Heart right ventricle (tissue), 16 donors: ENCODE measurements at regions not wholly inside any gene's neighbourhood (a gene's known extent, or its start where the extent isn't known, plus 50 kb on each side); places are given as distances from the start of the nearest gene placed in this dataset.

Experiments used
- ATAC-seq, 8 donors: fragments of 200-7000 bp; cut with Tn5 transposase; one replicate each; pipeline ENCODE4 v1.9.1; 2020; ENCODE audit warnings: mild to moderate bottlenecking in 8 of 8, moderate library complexity in 8 of 8, moderate number of reproducible peaks in 1 of 8
- DNase-seq, 2 donors: peaks; one replicate each; pipeline ENCODE4 v3.0.0-alpha.2; 2020
- H3K27ac ChIP-seq, 10 donors: fragments of 200-600 bp; sonication (generic) in 2 of 10; one replicate each; pipeline versions ENCODE4 v1.5.0 to v1.8.0; 2020 to 2022; ENCODE audit warnings: mild to moderate bottlenecking in 3 of 10
- H3K27me3 ChIP-seq, 7 donors: fragments of 200-600 bp; one replicate each; pipeline ENCODE4 v1.8.0; 2021 to 2022; ENCODE audit warnings: mild to moderate bottlenecking in 2 of 7
- H3K36me3 ChIP-seq, 9 donors: fragments of 200-600 bp; sonication (generic) in 1 of 9; one replicate each; pipeline versions ENCODE4 v1.5.0 to v1.8.0; 2020 to 2022; ENCODE audit warnings: mild to moderate bottlenecking in 2 of 9
- H3K4me1 ChIP-seq, 9 donors: fragments of 200-600 bp; sonication (generic) in 1 of 9; one replicate each; pipeline versions ENCODE4 v1.5.0 to v1.8.0; 2020 to 2022; ENCODE audit warnings: mild to moderate bottlenecking in 4 of 9
- H3K4me3 ChIP-seq, 10 donors: fragments of 200-600 bp; sonication (generic) in 2 of 10; one replicate each; pipeline versions ENCODE4 v1.5.0 to v1.8.0; 2020 to 2022; ENCODE audit warnings: mild to moderate bottlenecking in 7 of 10, moderate library complexity in 2 of 10
- H3K9me3 ChIP-seq, 11 donors: fragments of 200-600 bp in 10 of 11; sonication (generic) in 2 of 11; one replicate each; pipeline versions ENCODE4 v1.5.0 to v1.8.0; 2013 to 2022; ENCODE audit warnings: mild to moderate bottlenecking in 2 of 11, control low read depth in 1 of 11, moderate library complexity in 1 of 11
- WGBS, 2 donors: extraction: QIAGEN DNeasy Blood & Tissue Kit; methylation state at CpG; one replicate each; pipeline ENCODE4 v1.1.7; 2013; ENCODE audit warnings: inconsistent platforms in 1 of 2; 5-methylcytosine and 5-hydroxymethylcytosine counted together
- intact Hi-C, 10 donors: fragments of 100-400 bp; cut with DNase I; formaldehyde crosslinking; loops; one replicate each; pipeline versions ENCODE4 v1.11.1 to v1.14.2; 2022
- TF ChIP-seq, protein P1 (sequence below), 9 donors: fragments of 200-600 bp; sonication (generic) in 2 of 9; IDR thresholded peaks; one replicate each; pipeline versions ENCODE4 v1.5.0 to v1.8.0; 2021 to 2022; ENCODE audit warnings: antibody characterized with exemption in 9 of 9, mild to moderate bottlenecking in 5 of 9, moderate library complexity in 1 of 9
- donor health status: Arrhythmogenic right ventricular cardiomyopathy.
- donor health status: ischemic (EF 13 %, LVEDD 7.1; RV severe dilation, severe dysfunction).
- donor health status: healthy with polysubstance abuse.
- donor health status: DM: no; HTN: yes; CAD: no.
- donor health status: DM: no; HTN: no; CAD: no.
- donor health status: ischemic (EF 25% LVEDD 6.9; RV normal size, moderate dysfunction).
- donor health status: ischemic (EF 25% LVEDD 5.7; RV mildly dilated, moderate dysfunction).
- donor health status: healthy.
- donor health status: DM: yes; HTN: yes; CAD: no.
- donor health status: Ischemic cardiomyopathy.
- donor health status: ischemic (EF 35%, LVEDD 5.7; RV mildly dilated, moderate dysfunction).
- donor health status: nonischemic (EF 11% LVEDD 7.7; RV severe dilation, severe dysfunction).
- donor health status: DM: yes; HTN: yes; CAD: no.
- donor health status: PGD.
- donor health status: ischemic (EF 29% LVEDD 5.4; RV normal size, mild dysfunction).
- donor health status: nonischemic (EF 23%, LVEDD 6.1; RV moderate dilation, normal function).

DNA sequence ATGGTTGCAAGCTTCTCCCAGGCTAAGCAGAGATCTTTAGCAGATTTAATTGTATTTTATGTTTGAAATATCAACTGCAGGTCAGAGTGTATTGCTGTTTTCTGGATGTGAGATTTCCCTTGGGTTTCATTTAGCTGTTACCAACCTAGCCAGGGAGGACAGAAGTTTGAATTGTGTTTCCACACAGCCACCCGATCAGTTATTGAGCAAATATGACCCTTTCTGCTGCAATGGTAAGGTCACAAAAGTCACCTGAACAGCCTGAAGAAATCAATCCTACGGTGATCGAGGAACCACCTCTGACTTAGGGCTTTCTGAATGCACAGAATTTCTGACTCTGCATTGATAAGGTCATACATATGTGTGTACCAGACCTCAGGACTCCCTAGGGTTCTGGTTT is 419.9 kb downstream of the MAN2A1 start:
- H3K4me1 ChIP-seq = peaks cover 0 to 5% (median 0%) of the 10 kb centered on the region in 9 donors
- H3K27me3 ChIP-seq = peaks cover 0 to 9% (median 0%) of the 10 kb centered on the region in 7 donors
- WGBS, 2 donors = 63 to 76% methylated on average over 3 of the region's 3 CpGs
- TF ChIP-seq, protein P1, sequence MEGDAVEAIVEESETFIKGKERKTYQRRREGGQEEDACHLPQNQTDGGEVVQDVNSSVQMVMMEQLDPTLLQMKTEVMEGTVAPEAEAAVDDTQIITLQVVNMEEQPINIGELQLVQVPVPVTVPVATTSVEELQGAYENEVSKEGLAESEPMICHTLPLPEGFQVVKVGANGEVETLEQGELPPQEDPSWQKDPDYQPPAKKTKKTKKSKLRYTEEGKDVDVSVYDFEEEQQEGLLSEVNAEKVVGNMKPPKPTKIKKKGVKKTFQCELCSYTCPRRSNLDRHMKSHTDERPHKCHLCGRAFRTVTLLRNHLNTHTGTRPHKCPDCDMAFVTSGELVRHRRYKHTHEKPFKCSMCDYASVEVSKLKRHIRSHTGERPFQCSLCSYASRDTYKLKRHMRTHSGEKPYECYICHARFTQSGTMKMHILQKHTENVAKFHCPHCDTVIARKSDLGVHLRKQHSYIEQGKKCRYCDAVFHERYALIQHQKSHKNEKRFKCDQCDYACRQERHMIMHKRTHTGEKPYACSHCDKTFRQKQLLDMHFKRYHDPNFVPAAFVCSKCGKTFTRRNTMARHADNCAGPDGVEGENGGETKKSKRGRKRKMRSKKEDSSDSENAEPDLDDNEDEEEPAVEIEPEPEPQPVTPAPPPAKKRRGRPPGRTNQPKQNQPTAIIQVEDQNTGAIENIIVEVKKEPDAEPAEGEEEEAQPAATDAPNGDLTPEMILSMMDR (IDR thresholded peaks at IDR 0.05) = no peak
- H3K4me3 ChIP-seq = no peak overlapping the region
- DNase-seq (no peak), ATAC-seq (no peak)
- intact Hi-C loops = no loop called here
- H3K27ac ChIP-seq = no peak overlapping the region
- H3K9me3 ChIP-seq = no peaks in the 10 kb centered on the region
- H3K36me3 ChIP-seq = no peaks in the 10 kb centered on the region

DNA sequence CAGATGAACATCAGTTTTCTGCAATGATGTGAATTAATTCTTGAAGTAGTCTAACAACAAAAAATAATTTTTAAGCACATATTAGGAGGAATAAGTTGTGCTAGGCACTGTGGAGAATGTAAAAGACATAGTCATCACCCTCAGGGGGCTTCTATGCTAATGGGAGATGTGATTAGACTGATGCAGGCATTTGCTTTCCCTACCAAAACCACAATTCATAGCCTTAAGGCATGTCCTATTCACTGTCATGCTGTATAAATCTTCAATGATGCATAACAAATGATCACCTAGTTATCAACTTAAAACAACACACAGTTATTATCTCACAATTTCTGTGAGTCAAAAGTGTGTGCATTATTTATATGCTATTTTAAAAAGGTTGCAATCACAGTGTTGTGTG is 422.6 kb downstream of the MAN2A1 start:
- no peak overlapping the region for H3K4me3 ChIP-seq
- no peak overlapping the region for H3K27ac ChIP-seq
- H3K27me3 ChIP-seq = peaks cover 0 to 7% (median 0%) of the 10 kb centered on the region in 7 donors
- ATAC-seq (no peak), DNase-seq (no peak)
- TF ChIP-seq, protein P1 (IDR thresholded peaks at IDR 0.05) = no peak
- H3K9me3 ChIP-seq = peaks cover 0 to 17% (median 7%) of the 10 kb centered on the region in 11 donors
- intact Hi-C loops = no loop called here
- no peaks in the 10 kb centered on the region for H3K36me3 ChIP-seq
- no peaks in the 10 kb centered on the region for H3K4me1 ChIP-seq

GRCh38 chr5:110115503-110115902 is 425.8 kb downstream of the MAN2A1 start:
- ATAC-seq = no peak
- DNase-seq = no peak
- Histone ChIP-seq H3K27ac (no peak overlapping the region), H3K9me3 (peaks cover 0 to 42% (median 27%) of the 10 kb centered on the region in 11 donors), H3K36me3 (no peaks in the 10 kb centered on the region), H3K27me3 (peaks cover 0 to 5% (median 0%) of the 10 kb centered on the region in 7 donors), H3K4me1 (no peaks in the 10 kb centered on the region), H3K4me3 (no peak overlapping the region)
- 72 to 79% methylated on average over 3 of the region's 3 CpGs for WGBS, 2 donors
- intact Hi-C loops = no loop called here
- TF ChIP-seq, protein P1 (IDR thresholded peaks at IDR 0.05) = no peak

DNA sequence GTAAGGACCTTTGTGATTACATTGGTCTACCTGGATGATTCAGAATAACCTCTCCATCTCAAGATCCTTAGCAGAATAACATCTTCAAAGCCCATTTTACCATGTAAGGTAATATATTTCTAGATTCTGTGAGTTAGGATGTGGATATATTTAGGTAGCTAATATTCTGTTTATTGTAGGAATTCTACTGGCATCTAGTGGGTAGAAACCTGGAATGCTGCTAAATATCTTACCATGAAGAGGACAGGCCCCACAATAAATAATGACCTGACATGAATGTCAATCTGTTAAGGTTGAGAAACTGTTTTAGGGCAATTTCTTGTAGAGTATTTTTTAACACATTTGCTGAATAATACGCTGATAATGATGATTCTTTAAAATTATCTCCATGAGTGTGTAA is 426.8 kb downstream of the MAN2A1 start:
- H3K4me3 ChIP-seq = no peak overlapping the region
- no peak for ATAC-seq
- 80 to 88% methylated on average over 1 of the region's 1 CpG for WGBS, 2 donors
- TF ChIP-seq, protein P1 (IDR thresholded peaks at IDR 0.05) = no peak
- DNase-seq = no peak
- intact Hi-C loops = no loop called here
- no peaks in the 10 kb centered on the region for H3K4me1 ChIP-seq
- H3K27me3 ChIP-seq = peaks cover 0 to 5% (median 0%) of the 10 kb centered on the region in 7 donors
- H3K27ac ChIP-seq = no peak overlapping the region
- H3K9me3 ChIP-seq = peaks cover 0 to 42% (median 27%) of the 10 kb centered on the region in 11 donors
- H3K36me3 ChIP-seq = no peaks in the 10 kb centered on the region
